HFFc6 (cell line): ENCODE measurements at regions not wholly inside any gene's neighbourhood (a gene's known extent, or its start where the extent isn't known, plus 50 kb on each side); places are given as distances from the start of the nearest gene placed in this dataset.
"Not testable (repeated sequence)": the region's sequence is repeated elsewhere in the genome, so short reads cannot be mapped to it uniquely, and the experiment has no call there.

Experiments used
- DNase-seq: peaks from one replicate; pipeline ENCODE4 v3.0.0-alpha.2; 2018
- H3K27ac Mint-ChIP-seq: 2 replicates; pipeline ENCODE4 v1.8.0; 2020; ENCODE audit warnings: mild to moderate bottlenecking, mixed read lengths
- H3K27me3 Mint-ChIP-seq: 2 replicates; pipeline ENCODE4 v1.8.0; 2021; ENCODE audit warnings: mild to moderate bottlenecking, moderate library complexity, mixed read lengths; ENCODE audit not compliant: insufficient read depth
- H3K36me3 Mint-ChIP-seq: 2 replicates; pipeline ENCODE4 v1.8.0; 2021; ENCODE audit warnings: low read depth, mixed read lengths
- H3K4me1 Mint-ChIP-seq: 2 replicates; pipeline ENCODE4 v1.8.0; 2020; ENCODE audit warnings: low read depth, mixed read lengths
- H3K4me3 Mint-ChIP-seq: 2 replicates; pipeline ENCODE4 v1.8.0; 2020; ENCODE audit warnings: mild to moderate bottlenecking, moderate library complexity, mixed read lengths
- H3K9me3 Mint-ChIP-seq: 2 replicates; pipeline ENCODE4 v1.8.0; 2020; ENCODE audit warnings: mild to moderate bottlenecking, mixed read lengths
- TF ChIP-seq, protein P1 (sequence below): fragments of 200-600 bp; sonication (generic); IDR thresholded peaks from 2 replicates; pipeline ENCODE4 v1.5.0; 2021; ENCODE audit warnings: antibody characterized with exemption, mild to moderate bottlenecking

DNA sequence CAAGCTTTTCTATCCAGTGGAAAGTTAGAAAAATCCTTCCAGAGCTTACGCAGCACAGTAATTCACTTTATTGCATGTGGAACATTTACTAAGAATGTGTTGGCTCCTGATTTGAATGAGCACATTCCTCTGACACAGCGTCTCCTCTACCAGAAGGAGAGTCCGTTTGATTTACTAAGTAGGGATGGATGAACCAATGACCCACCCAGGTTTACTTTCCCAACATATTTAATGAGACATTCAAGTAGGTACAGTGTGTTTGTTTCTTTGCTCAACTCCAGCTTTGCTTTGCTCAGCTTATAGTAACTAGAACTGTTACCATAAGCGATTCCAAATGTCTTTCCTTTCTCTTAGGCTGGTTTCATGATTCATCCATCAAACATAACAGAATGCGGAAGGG, 161.7 kb downstream of the SMARCA1 start:
- TF ChIP-seq, protein P1, sequence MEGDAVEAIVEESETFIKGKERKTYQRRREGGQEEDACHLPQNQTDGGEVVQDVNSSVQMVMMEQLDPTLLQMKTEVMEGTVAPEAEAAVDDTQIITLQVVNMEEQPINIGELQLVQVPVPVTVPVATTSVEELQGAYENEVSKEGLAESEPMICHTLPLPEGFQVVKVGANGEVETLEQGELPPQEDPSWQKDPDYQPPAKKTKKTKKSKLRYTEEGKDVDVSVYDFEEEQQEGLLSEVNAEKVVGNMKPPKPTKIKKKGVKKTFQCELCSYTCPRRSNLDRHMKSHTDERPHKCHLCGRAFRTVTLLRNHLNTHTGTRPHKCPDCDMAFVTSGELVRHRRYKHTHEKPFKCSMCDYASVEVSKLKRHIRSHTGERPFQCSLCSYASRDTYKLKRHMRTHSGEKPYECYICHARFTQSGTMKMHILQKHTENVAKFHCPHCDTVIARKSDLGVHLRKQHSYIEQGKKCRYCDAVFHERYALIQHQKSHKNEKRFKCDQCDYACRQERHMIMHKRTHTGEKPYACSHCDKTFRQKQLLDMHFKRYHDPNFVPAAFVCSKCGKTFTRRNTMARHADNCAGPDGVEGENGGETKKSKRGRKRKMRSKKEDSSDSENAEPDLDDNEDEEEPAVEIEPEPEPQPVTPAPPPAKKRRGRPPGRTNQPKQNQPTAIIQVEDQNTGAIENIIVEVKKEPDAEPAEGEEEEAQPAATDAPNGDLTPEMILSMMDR, result no peak
- DNase-seq, result no peak
- Mint-ChIP-seq H3K27me3 (no peaks in the 10 kb centered on the region), H3K36me3 (no peaks in the 10 kb centered on the region), H3K4me3 (no peak overlapping the region), H3K9me3 (no peaks in the 10 kb centered on the region), H3K4me1 (peaks cover 10% of the 10 kb centered on the region), H3K27ac (no peak overlapping the region)

GRCh38 chrX:129360175-129360574, 163.1 kb downstream of the SMARCA1 start:
- Mint-ChIP-seq H3K27ac (no peak overlapping the region), H3K4me3 (no peak overlapping the region), H3K9me3 (no peaks in the 10 kb centered on the region), H3K27me3 (no peaks in the 10 kb centered on the region), H3K4me1 (peaks cover 10% of the 10 kb centered on the region), H3K36me3 (no peaks in the 10 kb centered on the region)
- TF ChIP-seq, protein P1, result peak; percentile 75
- DNase-seq, result peak; percentile 26

- no peaks in the 10 kb centered on the region for H3K9me3 Mint-ChIP-seq
- DNase-seq, result no peak
- TF ChIP-seq, protein P1, result no peak
- no peak overlapping the region for H3K4me3 Mint-ChIP-seq
- no peaks in the 10 kb centered on the region for H3K27me3 Mint-ChIP-seq
- H3K36me3 Mint-ChIP-seq, result no peaks in the 10 kb centered on the region
- peaks cover 10% of the 10 kb centered on the region for H3K4me1 Mint-ChIP-seq
- H3K27ac Mint-ChIP-seq, result no peak overlapping the region
Measured at GRCh38 chrX:129359269-129359668, 164.0 kb downstream of the SMARCA1 start.

DNA sequence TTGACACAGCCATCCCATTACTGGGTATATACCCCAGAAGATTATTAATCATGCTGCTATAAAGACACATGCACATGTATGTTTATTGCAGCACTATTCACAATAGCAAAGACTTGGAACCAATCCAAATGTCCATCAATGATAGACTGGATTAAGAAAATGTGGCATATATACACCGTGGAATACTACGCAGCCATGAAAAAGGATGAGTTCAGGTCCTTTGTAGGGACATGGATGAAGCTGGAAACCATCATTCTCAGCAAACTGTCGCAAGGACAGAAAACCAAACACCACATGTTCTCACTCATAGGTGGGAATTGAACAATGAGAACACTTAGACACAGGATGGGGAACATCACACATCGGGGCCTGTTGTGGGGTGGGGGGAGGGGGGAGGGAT, 165.9 kb downstream of the SMARCA1 start:
- DNase-seq, H3K36me3 Mint-ChIP-seq: not testable (repeated sequence)

DNA sequence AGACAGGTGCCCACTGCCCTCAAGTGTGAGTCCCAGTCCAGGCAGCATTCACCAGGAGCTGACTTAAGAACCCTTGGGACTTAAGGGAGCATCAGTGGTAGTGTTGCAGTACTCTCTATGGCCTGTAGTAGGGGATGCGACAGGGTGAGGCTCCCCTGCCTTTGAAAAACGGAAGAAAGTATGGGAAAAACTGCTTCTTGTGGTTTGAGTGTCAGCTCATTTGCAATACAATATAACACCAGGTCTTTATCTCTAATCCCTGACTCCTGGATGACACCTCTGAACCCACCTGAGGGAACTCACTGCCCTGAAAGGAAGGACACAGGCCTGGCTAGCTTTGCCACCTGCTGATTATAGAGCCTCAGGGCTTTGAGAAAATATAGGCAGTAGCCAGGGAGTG, 176.0 kb downstream of the SMARCA1 start:
- no peak for DNase-seq
- H3K4me1 Mint-ChIP-seq, result no peaks in the 10 kb centered on the region
- H3K36me3 Mint-ChIP-seq, result no peaks in the 10 kb centered on the region
- H3K27me3 Mint-ChIP-seq, result no peaks in the 10 kb centered on the region; the same call in 1 of the 2 replicates
- H3K27ac Mint-ChIP-seq, result no peak overlapping the region
- TF ChIP-seq, protein P1, result peak; percentile 32
- no peak overlapping the region for H3K4me3 Mint-ChIP-seq
- H3K9me3 Mint-ChIP-seq, result no peaks in the 10 kb centered on the region

More for the DNA sequence above, 165.9 kb downstream of the SMARCA1 start:
- not testable (repeated sequence) for H3K27me3 Mint-ChIP-seq, H3K4me3 Mint-ChIP-seq, H3K27ac Mint-ChIP-seq, H3K9me3 Mint-ChIP-seq
- peaks cover 10% of the 10 kb centered on the region for H3K4me1 Mint-ChIP-seq

DNA sequence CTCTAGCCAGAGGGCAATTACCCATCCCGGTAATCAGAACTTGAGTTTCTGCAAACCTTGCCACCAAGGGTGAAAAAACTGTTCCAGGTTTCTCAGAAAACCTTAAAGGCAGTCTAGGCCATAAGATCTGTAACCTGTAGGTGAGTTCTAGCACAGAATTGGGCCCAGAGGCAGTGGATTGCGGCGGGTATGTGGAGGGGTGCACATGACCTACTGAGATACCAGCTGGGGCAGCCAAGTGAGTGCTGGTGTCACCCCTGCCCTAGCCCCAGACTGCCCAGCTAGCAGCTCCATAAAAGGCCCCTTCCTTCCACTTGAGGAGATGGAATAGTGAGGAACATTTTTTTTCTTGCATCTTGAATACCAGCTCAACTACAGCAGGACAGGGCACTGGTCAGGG, 176.7 kb downstream of the SMARCA1 start:
- Mint-ChIP-seq H3K9me3 (no peaks in the 10 kb centered on the region), H3K4me1 (no peaks in the 10 kb centered on the region), H3K27ac (no peak overlapping the region), H3K36me3 (no peaks in the 10 kb centered on the region), H3K27me3 (no peaks in the 10 kb centered on the region; the same call in 1 of the 2 replicates), H3K4me3 (no peak overlapping the region)
- TF ChIP-seq, protein P1, result no peak
- DNase-seq, result no peak

DNA sequence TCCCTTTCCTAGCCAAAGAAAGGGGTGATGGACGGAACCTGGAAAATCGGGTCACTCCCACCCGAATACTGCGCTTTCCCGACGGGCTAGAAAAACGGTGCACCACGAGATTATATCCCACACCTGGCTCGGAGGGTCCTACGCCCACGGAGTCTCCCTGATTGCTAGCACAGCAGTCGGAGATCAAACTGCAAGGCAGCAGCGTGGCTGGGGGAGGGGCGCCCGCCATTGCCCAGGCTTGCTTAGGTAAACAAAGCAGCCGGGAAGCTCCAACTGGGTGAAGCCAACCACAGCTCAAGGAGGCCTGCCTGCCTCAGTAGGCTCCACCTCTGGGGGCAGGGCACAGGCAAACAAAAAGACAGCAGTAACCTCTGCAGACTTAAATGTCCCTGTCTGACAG, 186.0 kb downstream of the SMARCA1 start:
- DNase-seq, H3K27me3 Mint-ChIP-seq, H3K9me3 Mint-ChIP-seq, H3K4me3 Mint-ChIP-seq, H3K27ac Mint-ChIP-seq, H3K4me1 Mint-ChIP-seq, H3K36me3 Mint-ChIP-seq: not testable (repeated sequence)
